Activated CD4-positive, alpha-beta T cell treated with anti-CD3 and anti-CD28 coated beads, Interleukin-2, Interleukin-4, amounts not matched to agents 100 ng/mL and 50 ng/mL, durations not matched to agents 16 hours and 8 hours (primary cell): ENCODE measurements at regions not wholly inside any gene's neighbourhood (a gene's known extent, or its start where the extent isn't known, plus 50 kb on each side); places are given as distances from the start of the nearest gene placed in this dataset.
"Not testable (repeated sequence)": the region's sequence is repeated elsewhere in the genome, so short reads cannot be mapped to it uniquely, and the experiment has no call there.

Experiments used
- DNase-seq: peaks from one replicate; pipeline ENCODE4 v3.0.0-alpha.2; 2020; ENCODE audit warnings: low spot score

- no peak for DNase-seq
These were observed 1341.0 kb upstream of the EYS start for GRCh38 chr6:67047996-67048395.

DNA sequence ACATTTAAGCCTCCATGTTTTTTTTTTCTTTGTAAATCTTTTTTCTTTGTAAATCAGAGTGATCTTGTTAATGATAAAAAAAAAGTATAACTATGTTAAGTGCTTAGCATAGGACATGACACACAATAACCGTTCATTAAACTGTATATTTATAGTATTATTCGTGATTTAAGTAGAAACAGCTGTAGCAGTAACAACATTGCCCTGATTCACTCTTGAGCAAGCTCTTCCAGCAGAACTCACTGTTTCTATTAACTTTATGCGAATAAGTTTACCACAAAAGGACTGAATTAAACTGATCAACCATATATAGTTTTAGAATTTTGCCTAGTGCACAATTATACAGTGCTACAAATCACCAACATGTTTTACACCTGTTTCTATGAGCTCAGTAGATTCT is 1338.0 kb upstream of the EYS start:
- no peak for DNase-seq

DNA sequence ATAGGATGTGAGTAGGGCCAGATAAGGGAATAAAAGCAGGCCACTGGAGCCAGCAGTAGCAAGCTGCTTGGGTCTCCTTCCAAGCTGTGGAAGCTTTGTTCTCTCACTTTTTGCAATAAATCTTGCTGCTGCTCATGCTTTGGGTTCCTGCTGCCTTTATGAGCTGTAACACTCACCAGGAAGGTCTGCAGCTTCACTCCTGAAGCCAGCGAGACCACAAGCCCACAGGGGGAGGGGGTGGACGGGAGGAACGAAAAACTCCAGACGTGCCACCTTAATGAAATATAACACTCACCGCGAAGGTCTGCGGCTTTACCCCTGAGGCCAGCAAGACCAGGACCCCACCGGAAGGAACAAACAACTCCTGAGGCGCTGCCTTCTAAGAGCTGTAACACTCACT is 1324.4 kb upstream of the EYS start:
- no peak for DNase-seq

DNA sequence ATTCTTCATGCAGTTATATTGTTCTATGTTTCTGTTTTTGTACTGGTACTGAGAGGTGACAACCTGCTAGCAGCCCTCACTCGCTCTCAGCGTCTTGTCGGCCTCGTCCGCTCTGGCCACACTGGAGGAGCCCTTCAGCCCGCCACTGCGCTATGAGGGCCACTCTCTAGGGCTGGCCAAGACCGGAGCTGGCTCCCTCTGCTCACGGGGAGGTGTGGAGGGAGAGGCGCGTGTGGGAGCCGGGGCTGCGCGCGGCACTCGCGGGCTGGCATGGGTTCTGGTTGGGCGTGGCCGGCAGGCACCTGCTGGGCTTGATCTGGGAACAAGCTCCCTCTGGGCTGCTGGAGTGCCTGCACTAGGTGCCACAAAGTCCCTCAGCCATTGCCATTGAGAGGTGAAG is 1323.8 kb upstream of the EYS start:
- DNase-seq: no peak

- no peak for DNase-seq
These were observed 1310.0 kb upstream of the EYS start for GRCh38 chr6:67016921-67017460.

DNA sequence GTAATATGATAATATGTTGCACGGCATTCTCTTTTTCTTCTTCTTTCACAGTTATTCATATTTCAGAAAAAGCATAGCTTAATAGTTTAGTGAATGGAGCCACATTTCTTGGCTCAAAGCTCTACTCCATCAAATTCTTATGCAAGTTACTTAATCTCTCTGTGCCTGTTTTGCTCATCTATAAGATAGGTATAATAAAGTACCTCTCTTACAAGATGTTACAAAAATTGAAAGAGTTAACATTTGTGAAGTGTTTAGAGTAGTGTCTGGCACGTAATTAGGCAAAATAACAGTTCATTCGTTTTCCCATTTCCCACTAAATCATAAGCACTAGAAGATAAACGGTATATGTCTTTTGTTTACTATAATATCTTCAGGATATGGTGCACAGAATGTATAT is 1304.4 kb upstream of the EYS start:
- no peak for DNase-seq

DNA sequence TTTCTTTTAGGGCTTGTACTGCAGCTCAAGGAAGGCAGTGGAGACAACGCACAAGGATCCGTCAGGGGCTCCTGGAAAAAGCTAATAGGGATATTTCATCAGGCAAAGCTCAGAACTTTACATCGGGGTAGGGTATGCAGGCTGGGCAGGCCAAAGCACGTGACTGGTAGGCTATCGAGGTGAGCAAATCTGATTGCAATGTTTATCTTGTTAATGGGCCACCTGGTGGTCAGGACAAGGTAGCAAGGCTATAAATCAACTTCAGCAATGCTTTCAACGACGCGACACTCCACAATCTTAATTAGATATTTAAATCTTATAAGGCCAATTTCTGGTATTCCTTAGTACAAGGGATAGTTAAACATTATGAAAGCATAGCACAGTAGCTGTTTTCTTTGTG is 1302.8 kb upstream of the EYS start:
- DNase-seq: no peak

GRCh38 chr6:67003844-67004243 is 1296.8 kb upstream of the EYS start:
- no peak for DNase-seq

DNA sequence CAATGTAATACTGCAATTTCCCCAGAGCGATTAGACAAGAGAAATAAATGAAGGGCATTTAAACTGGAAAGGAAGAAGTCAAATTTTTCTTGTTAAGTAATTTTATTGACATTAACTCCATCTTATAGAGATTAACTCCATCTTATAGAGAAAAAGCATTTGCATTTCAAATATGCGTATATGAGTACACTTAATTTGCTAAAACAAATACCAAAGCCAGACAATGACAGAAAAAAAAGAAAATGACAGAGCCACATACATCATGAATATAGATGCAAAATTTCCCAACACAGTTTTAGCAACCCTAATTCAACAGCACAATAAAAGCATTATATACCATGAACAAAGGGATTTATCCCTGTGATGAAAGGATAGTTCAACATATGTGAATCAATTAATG is 1293.1 kb upstream of the EYS start:
- no peak for DNase-seq

GRCh38 chr6:66997579-66997978 is 1290.6 kb upstream of the EYS start:
- not testable (repeated sequence) for DNase-seq

- no peak for DNase-seq
These were observed 1288.6 kb upstream of the EYS start for GRCh38 chr6:66995669-66996068.

DNA sequence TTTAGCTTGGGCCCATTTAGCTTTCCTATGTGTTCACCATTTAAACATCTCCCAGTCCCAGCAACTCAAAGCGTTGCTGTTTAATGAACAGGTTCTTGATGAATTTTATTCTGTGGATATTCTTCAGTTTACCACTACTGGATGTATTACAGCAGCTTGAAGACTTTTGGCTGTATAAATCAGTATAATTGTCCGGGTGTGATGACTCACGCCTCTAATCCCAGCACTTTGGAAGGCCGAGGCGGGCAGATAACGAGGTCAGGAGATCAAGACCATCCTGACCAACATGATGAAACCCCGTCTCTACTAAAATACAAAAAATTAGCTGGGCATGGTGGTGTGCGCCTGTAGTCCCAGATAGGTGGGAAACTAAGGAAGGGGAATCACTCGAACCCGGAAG is 1286.7 kb upstream of the EYS start:
- DNase-seq: not testable (repeated sequence)

DNA sequence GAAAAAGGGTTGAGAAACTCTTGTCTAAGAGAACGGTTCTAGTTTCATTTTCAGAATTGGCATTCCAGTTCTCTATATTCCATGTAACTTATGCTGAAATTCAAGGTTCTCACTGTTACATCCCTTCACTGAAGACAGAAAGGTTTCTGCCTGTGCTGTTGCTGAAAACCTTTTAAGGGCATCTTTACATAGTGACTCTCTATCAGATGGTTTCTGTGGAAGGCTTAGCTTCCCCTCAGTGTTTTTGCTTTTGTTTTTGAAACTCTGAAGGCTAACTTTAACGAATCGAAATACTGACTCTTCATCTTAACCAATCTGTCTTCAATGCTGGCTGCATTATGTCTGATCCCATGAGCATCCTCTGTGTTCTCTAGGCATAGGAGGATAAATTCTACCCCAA is 1286.2 kb upstream of the EYS start:
- DNase-seq: no peak

DNA sequence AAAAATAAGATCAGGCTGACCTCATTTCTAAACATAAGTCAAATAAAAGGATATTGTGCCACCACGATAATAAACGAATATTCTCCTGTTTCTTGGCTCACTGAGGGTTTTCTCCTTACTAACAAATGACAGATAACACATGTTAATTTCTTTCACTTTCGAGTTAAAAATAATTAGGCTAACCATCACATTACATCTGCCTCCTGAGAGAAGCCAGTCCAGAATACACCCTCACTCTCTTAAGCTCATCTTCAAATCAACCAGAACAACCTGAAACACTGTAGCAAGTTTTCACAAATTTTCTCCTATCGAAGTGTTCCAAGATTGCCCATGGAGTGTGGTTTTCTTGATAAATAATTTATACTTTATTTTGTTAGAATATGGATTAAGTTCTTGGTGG is 1285.6 kb upstream of the EYS start:
- no peak for DNase-seq

- DNase-seq: no peak
These were observed 1279.9 kb upstream of the EYS start for GRCh38 chr6:66986940-66987339.

DNA sequence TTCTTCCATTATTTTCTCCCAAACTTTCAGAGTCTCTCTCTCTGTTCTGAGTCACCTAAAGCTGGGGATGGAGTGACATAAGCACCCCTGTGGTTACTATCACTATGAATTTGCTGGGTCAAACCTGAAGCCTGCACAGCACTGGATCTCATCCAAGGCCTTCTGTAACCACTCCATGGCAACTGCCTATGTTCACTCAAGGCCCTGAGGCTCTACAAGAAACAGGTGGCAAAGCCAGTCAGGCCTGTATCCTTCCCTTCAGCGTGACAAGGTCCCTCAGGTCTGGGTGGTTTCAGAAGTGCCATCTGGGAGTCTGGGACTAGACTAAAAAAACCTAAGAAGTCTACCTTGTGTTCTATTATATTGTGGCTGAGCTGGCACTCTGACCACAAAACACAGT is 1278.8 kb upstream of the EYS start:
- DNase-seq: no peak

DNA sequence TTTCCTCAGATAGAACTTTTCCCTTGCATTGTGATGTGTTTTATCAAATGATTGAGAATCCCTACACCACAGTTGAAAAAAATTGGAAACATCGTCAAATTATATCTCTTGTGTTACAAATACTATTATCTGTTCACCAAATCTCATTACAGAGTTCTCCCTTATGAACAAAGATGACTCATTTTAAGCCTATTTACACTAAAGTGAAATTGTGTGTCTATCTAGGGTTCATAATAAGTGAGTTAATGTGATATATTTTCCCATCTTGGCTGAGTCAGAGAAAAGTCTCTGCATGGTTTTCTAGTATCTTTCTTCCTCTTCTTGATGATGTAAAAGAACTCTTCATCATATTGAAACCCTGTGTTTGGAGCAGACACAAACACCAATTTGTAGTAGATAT is 1263.3 kb upstream of the EYS start:
- no peak for DNase-seq

GRCh38 chr6:66965227-66965626 is 1258.2 kb upstream of the EYS start:
- DNase-seq: no peak

- DNase-seq: no peak
These were observed 1257.2 kb upstream of the EYS start for GRCh38 chr6:66964216-66964615.

GRCh38 chr6:66962082-66962481 is 1255.1 kb upstream of the EYS start:
- no peak for DNase-seq

DNA sequence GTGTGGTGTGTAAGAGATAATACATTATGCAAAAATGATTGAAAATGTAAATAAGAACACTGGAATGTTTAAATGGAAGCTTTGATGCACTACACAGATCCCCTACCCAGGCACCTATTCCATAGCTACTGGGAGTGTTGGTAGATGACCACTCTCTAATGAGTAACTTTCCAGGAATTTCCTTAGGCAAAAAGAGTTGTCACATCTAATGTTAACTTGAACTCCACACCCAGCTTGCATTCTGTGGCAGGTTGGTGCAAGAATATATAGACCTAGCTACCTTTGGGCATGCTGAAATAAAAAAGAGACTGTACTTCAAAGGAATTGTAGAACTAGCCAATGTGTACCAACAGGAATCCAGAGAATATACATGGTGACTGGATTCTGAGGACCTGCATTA is 1254.2 kb upstream of the EYS start:
- DNase-seq: no peak

- no peak for DNase-seq
These were observed 1242.2 kb upstream of the EYS start for GRCh38 chr6:66949191-66949661.

DNA sequence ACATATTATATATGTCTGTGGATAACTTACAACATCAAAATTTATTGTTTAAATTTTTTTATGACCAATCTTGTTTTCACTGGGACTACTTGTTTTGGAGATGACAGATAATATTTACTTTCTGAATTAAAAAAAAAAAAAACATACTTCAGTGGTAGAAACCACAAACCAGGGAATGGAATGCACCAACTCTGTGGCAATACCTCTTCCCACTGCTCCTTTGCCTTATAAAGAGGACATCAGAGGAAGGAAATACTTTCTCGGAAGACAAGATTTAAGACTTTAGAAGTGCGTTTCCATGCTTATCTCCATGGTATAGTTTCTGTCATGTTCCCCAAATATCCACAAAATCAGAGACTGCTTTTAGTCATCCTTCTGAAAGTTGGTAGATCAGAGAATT is 1241.1 kb upstream of the EYS start:
- no peak for DNase-seq

- DNase-seq: no peak
These were observed 1233.0 kb upstream of the EYS start for GRCh38 chr6:66940003-66940402.

DNA sequence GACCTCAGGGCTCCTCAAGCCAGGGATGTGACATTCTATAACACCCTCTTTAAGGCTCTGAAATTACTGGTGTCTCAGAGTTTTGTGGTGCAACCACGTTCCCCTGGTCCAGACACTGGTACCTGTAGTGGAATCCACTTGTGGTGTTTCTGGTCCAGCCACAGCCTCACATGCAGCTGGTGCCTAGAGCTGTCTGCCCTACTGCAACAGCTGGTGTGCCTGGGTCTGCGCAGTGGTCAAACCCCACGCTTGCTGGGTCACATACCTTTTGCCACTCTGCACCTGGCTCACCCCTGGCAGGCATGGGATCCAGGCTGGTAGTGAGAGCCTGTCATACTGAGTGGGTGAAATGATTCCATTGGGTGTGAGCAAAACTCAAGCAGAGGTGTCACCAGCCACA is 1230.2 kb upstream of the EYS start:
- no peak for DNase-seq
